ENCODE measurements at regions not wholly inside any gene's neighbourhood (a gene's known extent, or its start where the extent isn't known, plus 50 kb on each side); places are given as distances from the start of the nearest gene placed in this dataset.

DNA sequence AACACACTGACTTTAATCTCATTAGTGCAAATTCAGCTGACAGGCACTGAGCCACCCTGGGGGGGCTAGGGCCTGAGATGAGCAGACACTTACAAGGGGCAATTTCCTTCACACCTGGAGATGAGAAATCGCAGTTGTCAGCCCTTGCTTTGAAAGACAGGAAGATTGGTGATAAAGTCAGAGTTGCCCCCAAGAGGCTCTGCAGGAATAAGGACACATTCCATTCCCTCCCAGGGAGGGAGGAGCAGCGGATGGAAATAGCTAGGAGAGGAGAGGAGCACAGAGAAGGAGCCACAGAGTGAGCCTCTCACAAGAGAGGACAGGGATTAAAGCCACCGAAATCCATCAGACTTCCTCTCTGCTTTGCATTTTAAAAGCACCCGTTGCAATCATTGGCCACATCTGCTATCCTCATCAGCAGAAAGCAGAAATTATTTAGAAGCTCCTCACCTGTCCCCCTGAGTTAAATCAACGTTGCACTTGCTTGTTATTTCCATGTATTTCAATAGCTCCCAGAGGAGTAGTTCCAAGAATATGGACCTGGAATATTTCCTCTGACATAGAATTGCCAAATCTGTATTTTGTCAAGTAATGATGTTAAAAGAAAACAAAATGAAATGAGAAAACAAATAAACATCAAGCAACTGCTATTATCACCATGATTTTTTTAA lies 213.7 kb downstream of the BARX2 start:
- no peak overlapping the region for H3K27ac ChIP-seq
- intact Hi-C loops (cut with DNase I; ENCODE audit: low total_unique reads), result no loop called here
- H3K4me1 ChIP-seq, result no peaks in the 10 kb centered on the region
- 23 to 40% methylated on average over 4 to 5 of the region's 5 CpGs for WGBS, 2 donors
- H3K36me3 ChIP-seq (ENCODE audit: low read depth, missing control alignments), result no peaks in the 10 kb centered on the region
- H3K9me3 ChIP-seq, result no peaks in the 10 kb centered on the region
- DNase-seq, result no peak
- TF ChIP-seq, protein P1, sequence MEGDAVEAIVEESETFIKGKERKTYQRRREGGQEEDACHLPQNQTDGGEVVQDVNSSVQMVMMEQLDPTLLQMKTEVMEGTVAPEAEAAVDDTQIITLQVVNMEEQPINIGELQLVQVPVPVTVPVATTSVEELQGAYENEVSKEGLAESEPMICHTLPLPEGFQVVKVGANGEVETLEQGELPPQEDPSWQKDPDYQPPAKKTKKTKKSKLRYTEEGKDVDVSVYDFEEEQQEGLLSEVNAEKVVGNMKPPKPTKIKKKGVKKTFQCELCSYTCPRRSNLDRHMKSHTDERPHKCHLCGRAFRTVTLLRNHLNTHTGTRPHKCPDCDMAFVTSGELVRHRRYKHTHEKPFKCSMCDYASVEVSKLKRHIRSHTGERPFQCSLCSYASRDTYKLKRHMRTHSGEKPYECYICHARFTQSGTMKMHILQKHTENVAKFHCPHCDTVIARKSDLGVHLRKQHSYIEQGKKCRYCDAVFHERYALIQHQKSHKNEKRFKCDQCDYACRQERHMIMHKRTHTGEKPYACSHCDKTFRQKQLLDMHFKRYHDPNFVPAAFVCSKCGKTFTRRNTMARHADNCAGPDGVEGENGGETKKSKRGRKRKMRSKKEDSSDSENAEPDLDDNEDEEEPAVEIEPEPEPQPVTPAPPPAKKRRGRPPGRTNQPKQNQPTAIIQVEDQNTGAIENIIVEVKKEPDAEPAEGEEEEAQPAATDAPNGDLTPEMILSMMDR (IDR thresholded peaks at IDR 0.05), result no peak
- no peak for TF ChIP-seq POLR2A (IDR thresholded peaks at IDR 0.05)
- H3K27me3 ChIP-seq, result no peaks in the 10 kb centered on the region
- no peak overlapping the region for H3K4me3 ChIP-seq

DNA sequence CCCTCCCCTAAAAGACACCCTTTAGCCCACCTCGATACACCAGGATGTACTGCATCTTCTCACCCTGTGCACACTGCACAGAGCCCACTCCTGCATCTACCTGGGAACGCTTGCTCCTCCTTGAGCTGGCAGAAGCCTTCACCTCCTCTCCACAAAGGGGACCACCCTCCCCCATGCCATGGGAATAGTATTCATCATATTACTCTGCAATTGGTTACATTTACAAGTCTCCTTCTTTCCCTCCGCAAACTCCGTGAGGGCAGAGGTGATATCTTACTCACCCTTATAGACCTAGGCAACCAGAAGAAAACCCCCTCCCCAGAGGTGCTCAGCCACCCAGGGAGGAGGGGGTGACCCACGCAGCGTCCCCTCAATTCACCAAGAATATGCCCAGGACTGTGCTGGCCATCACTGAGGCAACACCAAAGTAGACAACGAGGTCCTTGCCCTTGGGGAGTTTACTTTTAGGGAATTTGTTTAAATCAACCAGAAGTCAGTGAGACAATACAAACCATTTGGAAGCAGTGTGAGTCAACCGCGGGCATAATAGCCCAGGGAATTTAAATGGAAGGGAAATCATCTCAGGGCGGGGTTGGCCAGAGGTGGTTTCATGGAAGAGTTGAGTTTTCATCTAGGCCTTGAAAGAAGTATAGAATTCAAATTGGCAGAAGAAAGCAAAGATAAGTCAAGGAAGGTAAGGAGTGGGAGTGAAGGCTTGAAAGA lies 214.5 kb downstream of the BARX2 start:
- no peaks in the 10 kb centered on the region for H3K36me3 ChIP-seq (ENCODE audit: low read depth, missing control alignments)
- intact Hi-C loops (cut with DNase I; ENCODE audit: low total_unique reads), result no loop called here
- H3K9me3 ChIP-seq, result no peaks in the 10 kb centered on the region
- H3K4me1 ChIP-seq, result no peaks in the 10 kb centered on the region
- no peaks in the 10 kb centered on the region for H3K27me3 ChIP-seq
- TF ChIP-seq, protein P1 (IDR thresholded peaks at IDR 0.05), result no peak
- TF ChIP-seq POLR2A (IDR thresholded peaks at IDR 0.05), result no peak
- no peak overlapping the region for H3K27ac ChIP-seq
- 70 to 79% methylated on average over 10 of the region's 10 CpGs for WGBS, 2 donors
- H3K4me3 ChIP-seq, result no peak overlapping the region
- no peak for DNase-seq

DNA sequence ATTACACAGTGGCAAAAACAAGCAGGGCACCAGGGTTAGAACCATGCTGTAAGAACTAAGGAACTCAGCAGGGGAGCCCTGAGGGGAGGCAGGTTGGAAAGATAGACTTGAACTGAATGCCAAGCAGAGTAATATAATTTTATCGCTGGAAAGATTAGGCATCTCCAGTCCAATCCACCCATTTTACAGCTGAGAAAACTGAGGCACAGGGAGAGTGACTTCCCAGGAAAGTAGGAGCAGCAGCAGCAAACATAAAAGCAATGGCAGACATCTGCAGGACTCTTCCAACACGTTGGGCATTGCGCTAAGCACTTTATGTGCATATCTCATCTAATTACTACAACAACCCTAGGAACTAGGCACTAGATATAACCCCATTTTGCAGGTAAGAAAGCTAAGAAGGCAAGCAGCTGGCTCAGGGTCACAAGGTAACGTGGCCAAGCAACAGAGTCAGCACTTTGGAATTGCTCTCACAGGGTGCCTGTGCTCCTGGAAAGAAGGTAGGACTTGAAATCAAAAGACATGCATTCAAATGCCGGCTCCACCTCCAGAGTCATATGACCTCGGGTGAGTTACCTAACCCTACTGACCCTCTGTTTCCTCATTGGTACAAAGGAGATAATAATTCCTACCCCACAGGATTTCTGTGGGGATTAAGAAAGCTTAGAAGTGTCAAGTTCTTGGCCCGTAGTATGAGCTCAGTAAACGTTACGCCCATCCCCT lies 215.3 kb downstream of the BARX2 start:
- intact Hi-C loops (cut with DNase I; ENCODE audit: low total_unique reads), result no loop called here
- H3K4me1 ChIP-seq, result no peaks in the 10 kb centered on the region
- no peaks in the 10 kb centered on the region for H3K9me3 ChIP-seq
- TF ChIP-seq POLR2A (IDR thresholded peaks at IDR 0.05), result no peak
- TF ChIP-seq, protein P1 (IDR thresholded peaks at IDR 0.05), result no peak
- 84 to 85% methylated on average over 9 of the region's 9 CpGs for WGBS, 2 donors
- no peaks in the 10 kb centered on the region for H3K27me3 ChIP-seq
- no peak overlapping the region for H3K27ac ChIP-seq
- H3K36me3 ChIP-seq (ENCODE audit: low read depth, missing control alignments), result no peaks in the 10 kb centered on the region
- no peak overlapping the region for H3K4me3 ChIP-seq
- DNase-seq, result no peak

GRCh38 chr11:129591527-129591926 lies 215.9 kb downstream of the BARX2 start:
- Histone ChIP-seq H3K9me3 (no peaks in the 10 kb centered on the region), H3K27ac (no peak overlapping the region), H3K27me3 (no peaks in the 10 kb centered on the region), H3K4me1 (no peaks in the 10 kb centered on the region), H3K36me3 (ENCODE audit: low read depth, missing control alignments) (no peaks in the 10 kb centered on the region), H3K4me3 (no peak overlapping the region)
- WGBS, 2 donors, result 83 to 85% methylated on average over 2 of the region's 2 CpGs
- TF ChIP-seq, protein P1 (IDR thresholded peaks at IDR 0.05), result no peak
- no peak for TF ChIP-seq POLR2A (IDR thresholded peaks at IDR 0.05)
- no peak for DNase-seq
- intact Hi-C loops (cut with DNase I; ENCODE audit: low total_unique reads), result no loop called here
